ENCODE measurements at regions not wholly inside any gene's neighbourhood (a gene's known extent, or its start where the extent isn't known, plus 50 kb on each side); places are given as distances from the start of the nearest gene placed in this dataset.

DNA sequence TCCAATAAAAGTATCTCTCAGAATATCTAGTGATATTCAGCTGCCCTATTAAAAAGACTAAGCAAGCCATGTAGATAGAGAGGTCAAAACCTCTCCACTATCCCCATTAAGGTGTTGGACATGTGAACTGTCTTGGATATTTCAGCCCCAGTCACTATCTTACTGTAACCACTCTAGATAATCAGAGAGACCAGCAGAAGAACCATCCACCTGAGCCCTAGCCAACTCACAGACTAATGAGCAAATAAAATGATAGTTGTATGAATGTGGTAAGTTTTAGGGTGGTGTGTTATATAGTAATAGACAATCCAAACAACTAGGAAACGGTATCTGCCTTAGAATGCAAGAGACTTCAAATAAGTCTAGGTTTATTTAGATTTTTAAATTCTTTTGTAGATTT is 268.6 kb upstream of the KLF14 start:
- Histone ChIP-seq H3K4me2 (ENCODE audit: control insufficient read depth, extremely low read depth, insufficient read depth, low read depth, low read length) (no peak overlapping the region), H3K79me2 (ENCODE audit: control insufficient read depth, insufficient read depth, low read length) (no peaks in the 10 kb centered on the region)
- dilution Hi-C loops (cut with MboI; ENCODE audit: extremely low pct_ligation_motif_present, low sequenced_read_pairs) = no loop called here

DNA sequence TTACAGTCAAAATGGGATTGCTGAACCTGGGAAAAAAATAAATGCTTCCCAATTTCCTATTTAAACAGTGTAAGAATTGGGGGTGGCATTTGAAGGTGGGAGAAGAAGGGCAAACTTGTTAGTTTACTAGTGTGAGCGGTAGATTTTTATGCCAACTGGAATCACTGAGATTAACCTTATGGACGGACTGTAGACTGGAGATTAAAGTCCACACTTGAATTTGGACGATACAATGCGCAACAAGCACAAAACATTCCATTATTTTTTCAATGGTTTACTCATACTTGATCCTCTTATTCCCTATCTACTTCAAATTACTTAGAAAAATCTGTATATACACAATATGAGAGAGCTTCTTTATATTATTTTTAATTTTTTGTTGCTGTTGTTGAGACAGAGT is 269.6 kb upstream of the KLF14 start:
- dilution Hi-C loops (cut with MboI; ENCODE audit: extremely low pct_ligation_motif_present, low sequenced_read_pairs) = no loop called here
- FAIRE-seq (no peak), DNase-seq (ENCODE audit: low read depth, low spot score) (no peak)
- no peak for TF ChIP-seq EZH2 (IDR thresholded peaks at IDR 0.05; ENCODE audit: low read length)
- TF ChIP-seq, protein P1, sequence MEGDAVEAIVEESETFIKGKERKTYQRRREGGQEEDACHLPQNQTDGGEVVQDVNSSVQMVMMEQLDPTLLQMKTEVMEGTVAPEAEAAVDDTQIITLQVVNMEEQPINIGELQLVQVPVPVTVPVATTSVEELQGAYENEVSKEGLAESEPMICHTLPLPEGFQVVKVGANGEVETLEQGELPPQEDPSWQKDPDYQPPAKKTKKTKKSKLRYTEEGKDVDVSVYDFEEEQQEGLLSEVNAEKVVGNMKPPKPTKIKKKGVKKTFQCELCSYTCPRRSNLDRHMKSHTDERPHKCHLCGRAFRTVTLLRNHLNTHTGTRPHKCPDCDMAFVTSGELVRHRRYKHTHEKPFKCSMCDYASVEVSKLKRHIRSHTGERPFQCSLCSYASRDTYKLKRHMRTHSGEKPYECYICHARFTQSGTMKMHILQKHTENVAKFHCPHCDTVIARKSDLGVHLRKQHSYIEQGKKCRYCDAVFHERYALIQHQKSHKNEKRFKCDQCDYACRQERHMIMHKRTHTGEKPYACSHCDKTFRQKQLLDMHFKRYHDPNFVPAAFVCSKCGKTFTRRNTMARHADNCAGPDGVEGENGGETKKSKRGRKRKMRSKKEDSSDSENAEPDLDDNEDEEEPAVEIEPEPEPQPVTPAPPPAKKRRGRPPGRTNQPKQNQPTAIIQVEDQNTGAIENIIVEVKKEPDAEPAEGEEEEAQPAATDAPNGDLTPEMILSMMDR (optimal IDR thresholded peaks at IDR 0.05 in 1 of 3, IDR thresholded peaks at IDR 0.05 in 1 of 3, conservative IDR thresholded peaks at IDR 0.05 in 1 of 3; ENCODE audit: extremely low read depth in 1 of 3, insufficient read depth in 2 of 3, low read length in 3 of 3) = no peak
- no peaks in the 10 kb centered on the region for H4K20me1 ChIP-seq (ENCODE audit: control insufficient read depth, extremely low read depth, insufficient read depth, low read length)
- H3K36me3 ChIP-seq (ENCODE audit: control insufficient read depth in 2 of 2, extremely low read depth in 1 of 2, insufficient read depth in 2 of 2, low read length in 2 of 2) = no peaks in the 10 kb centered on the region
- H3K9me3 ChIP-seq (ENCODE audit: control insufficient read depth, low read depth, low read length) = no peaks in the 10 kb centered on the region
- no peak overlapping the region for H3K9ac ChIP-seq (ENCODE audit: control insufficient read depth, extremely low read depth, insufficient read depth, low read length)
- peaks cover 39% of the 10 kb centered on the region for H3K4me1 ChIP-seq (ENCODE audit: control insufficient read depth, extremely low read depth, insufficient read depth, low read length)
- no peak overlapping the region for H3K4me2 ChIP-seq (ENCODE audit: control insufficient read depth, extremely low read depth, insufficient read depth, low read depth, low read length)
- no peaks in the 10 kb centered on the region for H3K9me1 ChIP-seq (ENCODE audit: control insufficient read depth, extremely low read depth, insufficient read depth, low read length)
- H3K4me3 ChIP-seq (ENCODE audit: control insufficient read depth in 2 of 3, extremely low read depth in 1 of 3, insufficient read depth in 2 of 3, low read depth in 1 of 3, low read length in 3 of 3) = no peak overlapping the region
- H3K27ac ChIP-seq (ENCODE audit: control insufficient read depth, insufficient read depth, low read length) = no peak overlapping the region
- H2AFZ ChIP-seq (ENCODE audit: control insufficient read depth, low read length) = no peak overlapping the region
- peaks cover 3% of the 10 kb centered on the region for H3K79me2 ChIP-seq (ENCODE audit: control insufficient read depth, insufficient read depth, low read length)
- H3K27me3 ChIP-seq (ENCODE audit: control insufficient read depth, extremely low read depth, insufficient read depth, low read length) = no peaks in the 10 kb centered on the region

More for the DNA sequence above, 268.6 kb upstream of the KLF14 start:
- Histone ChIP-seq H3K9ac (ENCODE audit: control insufficient read depth, extremely low read depth, insufficient read depth, low read length) (no peak overlapping the region), H3K36me3 (ENCODE audit: control insufficient read depth in 2 of 2, extremely low read depth in 1 of 2, insufficient read depth in 2 of 2, low read length in 2 of 2) (no peaks in the 10 kb centered on the region), H3K27me3 (ENCODE audit: control insufficient read depth, extremely low read depth, insufficient read depth, low read length) (no peaks in the 10 kb centered on the region), H3K4me3 (ENCODE audit: control insufficient read depth in 2 of 3, extremely low read depth in 1 of 3, insufficient read depth in 2 of 3, low read depth in 1 of 3, low read length in 3 of 3) (no peak overlapping the region), H3K9me1 (ENCODE audit: control insufficient read depth, extremely low read depth, insufficient read depth, low read length) (no peaks in the 10 kb centered on the region), H3K27ac (ENCODE audit: control insufficient read depth, insufficient read depth, low read length) (no peak overlapping the region), H3K9me3 (ENCODE audit: control insufficient read depth, low read depth, low read length) (no peaks in the 10 kb centered on the region), H3K4me1 (ENCODE audit: control insufficient read depth, extremely low read depth, insufficient read depth, low read length) (peaks cover 37% of the 10 kb centered on the region), H4K20me1 (ENCODE audit: control insufficient read depth, extremely low read depth, insufficient read depth, low read length) (no peaks in the 10 kb centered on the region), H2AFZ (ENCODE audit: control insufficient read depth, low read length) (no peak overlapping the region)
- no peak for DNase-seq (ENCODE audit: low read depth, low spot score)
- no peak for FAIRE-seq
- no peak for TF ChIP-seq EZH2 (IDR thresholded peaks at IDR 0.05; ENCODE audit: low read length)
- TF ChIP-seq, protein P1 (optimal IDR thresholded peaks at IDR 0.05 in 1 of 3, IDR thresholded peaks at IDR 0.05 in 1 of 3, conservative IDR thresholded peaks at IDR 0.05 in 1 of 3; ENCODE audit: extremely low read depth in 1 of 3, insufficient read depth in 2 of 3, low read length in 3 of 3) = no peak

Measured in keratinocyte (primary cell).